ENCODE measurements at regions not wholly inside any gene's neighbourhood (a gene's known extent, or its start where the extent isn't known, plus 50 kb on each side); places are given as distances from the start of the nearest gene placed in this dataset.

DNA sequence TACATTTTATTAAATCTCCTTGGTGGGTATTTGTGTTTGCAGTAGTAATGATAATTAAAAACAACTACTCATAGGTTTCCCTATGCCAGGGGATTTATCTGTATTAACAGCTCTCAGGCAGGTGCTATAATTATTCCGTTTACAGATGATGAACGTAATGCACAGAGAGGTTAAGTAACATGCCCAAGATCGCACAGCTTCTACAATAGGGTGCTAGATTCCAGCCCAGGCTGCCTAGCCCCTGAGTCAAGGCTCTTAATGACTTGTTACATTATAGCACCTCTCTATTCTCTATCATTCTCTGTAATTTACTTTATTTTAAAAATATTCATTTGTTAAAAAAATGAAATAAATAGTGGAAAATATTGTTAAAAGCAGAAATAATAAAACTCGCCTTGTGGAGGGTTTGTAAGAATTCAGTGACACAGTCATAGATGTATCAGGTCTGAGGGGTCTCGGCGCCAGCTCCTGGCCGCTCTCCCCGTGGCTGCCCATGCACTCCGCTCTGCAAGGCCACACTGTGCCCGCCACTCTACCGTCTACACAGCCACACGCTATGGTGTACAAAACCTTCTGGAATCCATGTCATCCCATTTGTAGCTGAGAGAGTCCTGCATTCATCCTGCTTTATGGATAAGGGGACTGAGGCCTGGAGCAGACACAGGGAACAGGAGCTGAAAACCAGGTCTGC is 562.2 kb downstream of the MATN1 start:
- TF ChIP-seq, protein P1, sequence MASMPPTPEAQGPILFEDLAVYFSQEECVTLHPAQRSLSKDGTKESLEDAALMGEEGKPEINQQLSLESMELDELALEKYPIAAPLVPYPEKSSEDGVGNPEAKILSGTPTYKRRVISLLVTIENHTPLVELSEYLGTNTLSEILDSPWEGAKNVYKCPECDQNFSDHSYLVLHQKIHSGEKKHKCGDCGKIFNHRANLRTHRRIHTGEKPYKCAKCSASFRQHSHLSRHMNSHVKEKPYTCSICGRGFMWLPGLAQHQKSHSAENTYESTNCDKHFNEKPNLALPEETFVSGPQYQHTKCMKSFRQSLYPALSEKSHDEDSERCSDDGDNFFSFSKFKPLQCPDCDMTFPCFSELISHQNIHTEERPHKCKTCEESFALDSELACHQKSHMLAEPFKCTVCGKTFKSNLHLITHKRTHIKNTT (CRISPR knock-in tag; IDR thresholded peaks at IDR 0.05) = no peak
- TF ChIP-seq, protein P2, sequence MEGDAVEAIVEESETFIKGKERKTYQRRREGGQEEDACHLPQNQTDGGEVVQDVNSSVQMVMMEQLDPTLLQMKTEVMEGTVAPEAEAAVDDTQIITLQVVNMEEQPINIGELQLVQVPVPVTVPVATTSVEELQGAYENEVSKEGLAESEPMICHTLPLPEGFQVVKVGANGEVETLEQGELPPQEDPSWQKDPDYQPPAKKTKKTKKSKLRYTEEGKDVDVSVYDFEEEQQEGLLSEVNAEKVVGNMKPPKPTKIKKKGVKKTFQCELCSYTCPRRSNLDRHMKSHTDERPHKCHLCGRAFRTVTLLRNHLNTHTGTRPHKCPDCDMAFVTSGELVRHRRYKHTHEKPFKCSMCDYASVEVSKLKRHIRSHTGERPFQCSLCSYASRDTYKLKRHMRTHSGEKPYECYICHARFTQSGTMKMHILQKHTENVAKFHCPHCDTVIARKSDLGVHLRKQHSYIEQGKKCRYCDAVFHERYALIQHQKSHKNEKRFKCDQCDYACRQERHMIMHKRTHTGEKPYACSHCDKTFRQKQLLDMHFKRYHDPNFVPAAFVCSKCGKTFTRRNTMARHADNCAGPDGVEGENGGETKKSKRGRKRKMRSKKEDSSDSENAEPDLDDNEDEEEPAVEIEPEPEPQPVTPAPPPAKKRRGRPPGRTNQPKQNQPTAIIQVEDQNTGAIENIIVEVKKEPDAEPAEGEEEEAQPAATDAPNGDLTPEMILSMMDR (CRISPR knock-in tag; IDR thresholded peaks at IDR 0.05) = no peak
- TF ChIP-seq, protein P3, sequence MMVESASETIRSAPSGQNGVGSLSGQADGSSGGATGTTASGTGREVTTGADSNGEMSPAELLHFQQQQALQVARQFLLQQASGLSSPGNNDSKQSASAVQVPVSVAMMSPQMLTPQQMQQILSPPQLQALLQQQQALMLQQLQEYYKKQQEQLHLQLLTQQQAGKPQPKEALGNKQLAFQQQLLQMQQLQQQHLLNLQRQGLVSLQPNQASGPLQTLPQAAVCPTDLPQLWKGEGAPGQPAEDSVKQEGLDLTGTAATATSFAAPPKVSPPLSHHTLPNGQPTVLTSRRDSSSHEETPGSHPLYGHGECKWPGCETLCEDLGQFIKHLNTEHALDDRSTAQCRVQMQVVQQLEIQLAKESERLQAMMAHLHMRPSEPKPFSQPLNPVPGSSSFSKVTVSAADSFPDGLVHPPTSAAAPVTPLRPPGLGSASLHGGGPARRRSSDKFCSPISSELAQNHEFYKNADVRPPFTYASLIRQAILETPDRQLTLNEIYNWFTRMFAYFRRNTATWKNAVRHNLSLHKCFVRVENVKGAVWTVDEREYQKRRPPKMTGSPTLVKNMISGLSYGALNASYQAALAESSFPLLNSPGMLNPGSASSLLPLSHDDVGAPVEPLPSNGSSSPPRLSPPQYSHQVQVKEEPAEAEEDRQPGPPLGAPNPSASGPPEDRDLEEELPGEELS (CRISPR knock-in tag; IDR thresholded peaks at IDR 0.05) = no peak
- no peak for TF ChIP-seq MED1 (CRISPR knock-in tag; IDR thresholded peaks at IDR 0.05)
- TF ChIP-seq POGZ (CRISPR knock-in tag; IDR thresholded peaks at IDR 0.05) = no peak
- no peak for TF ChIP-seq CBX2 (IDR thresholded peaks at IDR 0.05; ENCODE audit: low read depth, low read length)
- no peak for TF ChIP-seq CBX2 (CRISPR knock-in tag; IDR thresholded peaks at IDR 0.05; ENCODE audit: low read depth)
- TF ChIP-seq PTBP1 (IDR thresholded peaks at IDR 0.05; ENCODE audit: low read depth, low read length, poor library complexity, severe bottlenecking) = no peak
- no peak for TF ChIP-seq TBL1XR1 (IDR thresholded peaks at IDR 0.05; ENCODE audit: borderline replicate concordance, low read length, partially characterized antibody)
- TF ChIP-seq AKAP8 (CRISPR knock-in tag; IDR thresholded peaks at IDR 0.05) = no peak
